Gastrocnemius medialis (tissue), 4 donors: ENCODE measurements at regions not wholly inside any gene's neighbourhood (a gene's known extent, or its start where the extent isn't known, plus 50 kb on each side); places are given as distances from the start of the nearest gene placed in this dataset.
"Not testable (repeated sequence)": the region's sequence is repeated elsewhere in the genome, so short reads cannot be mapped to it uniquely, and the experiment has no call there.

Source experiments
- ATAC-seq, 2 donors: fragments of 150-250 bp; one replicate each; pipeline ENCODE4 v1.9.1; 2016
- DNase-seq, 2 donors: peaks; one replicate each; pipeline ENCODE4 v3.0.0-alpha.2; 2019
- H3K27ac ChIP-seq, 4 donors: fragments of 200-600 bp; sonication (generic); 1 replicate in 1 of 4; 2 replicates in 3 of 4; pipeline ENCODE4 v1.5.1; 2016 to 2018; ENCODE audit warnings: mild to moderate bottlenecking in 2 of 4, moderate library complexity in 1 of 4
- H3K27me3 ChIP-seq, 3 donors: fragments of 200-600 bp; sonication (generic) in 2 of 3; 1 replicate in 1 of 3; 2 replicates in 2 of 3; pipeline versions ENCODE4 v1.5.1 to v1.6.0; 2016 to 2019; ENCODE audit warnings: mild to moderate bottlenecking in 1 of 3, moderate library complexity in 1 of 3
- H3K36me3 ChIP-seq, 2 donors: fragments of 200-600 bp; sonication (generic) in 1 of 2; one replicate each; pipeline ENCODE4 v1.5.1; 2017 to 2018
- H3K4me1 ChIP-seq, 2 donors: fragments of 200-600 bp; sonication (generic) in 1 of 2; one replicate each; pipeline ENCODE4 v1.5.1; 2016 to 2017; ENCODE audit warnings: mild to moderate bottlenecking in 2 of 2
- H3K4me3 ChIP-seq, 4 donors: fragments of 200-600 bp; sonication (generic) in 3 of 4; 1 replicate in 1 of 4; 2 replicates in 3 of 4; pipeline ENCODE4 v1.5.1; 2016 to 2019; ENCODE audit warnings: mild to moderate bottlenecking in 2 of 4
- H3K9me3 ChIP-seq, 3 donors: fragments of 200-600 bp; sonication (generic) in 2 of 3; 1 replicate in 1 of 3; 2 replicates in 2 of 3; pipeline ENCODE4 v1.5.1; 2016 to 2019
- CTCF ChIP-seq, 5 experiments: fragments of 450-650 bp in 3 of 5; fragments of 200-600 bp in 2 of 5; sonication (generic) in 2 of 5; IDR thresholded peaks in 4 of 5; conservative IDR thresholded peaks in 1 of 5; 1 replicate in 4 of 5; 2 replicates in 1 of 5; pipeline ENCODE4 v1.5.1; 2016 to 2019; ENCODE audit warnings: antibody characterized with exemption in 5 of 5, mild to moderate bottlenecking in 3 of 5, moderate library complexity in 3 of 5
- POLR2A ChIP-seq, 2 donors: fragments of 450-650 bp; IDR thresholded peaks; one replicate each; pipeline ENCODE4 v1.6.1; 2017; ENCODE audit warnings: antibody characterized with exemption in 2 of 2, mild to moderate bottlenecking in 2 of 2, moderate library complexity in 2 of 2
- in situ Hi-C, 4 donors: fragments of 200-750 bp; cut with MboI; loops; one replicate each; pipeline versions ENCODE4 v1.15.0 to v1.8.0; 2017; ENCODE audit warnings: low sequenced_read_pairs in 4 of 4
- intact Hi-C: fragments of 100-400 bp; cut with DNase I; formaldehyde crosslinking; loops from one replicate; pipeline ENCODE4 v1.15.1; 2023; ENCODE audit warnings: low total_unique reads

GRCh38 chrX:1002611-1003010, 209.8 kb downstream of the CRLF2 start:
- ATAC-seq: no peak
- no peaks in the 10 kb centered on the region for H3K27me3 ChIP-seq
- intact Hi-C loops: no loop called here
- no peak overlapping the region for H3K4me3 ChIP-seq
- no peaks in the 10 kb centered on the region for H3K9me3 ChIP-seq
- in situ Hi-C loops: no loop called here
- TF ChIP-seq POLR2A (IDR thresholded peaks at IDR 0.05) (no peak), CTCF (IDR thresholded peaks at IDR 0.05 in 4 of 5, conservative IDR thresholded peaks at IDR 0.05 in 1 of 5) (no peak)
- no peak for DNase-seq
- H3K4me1 ChIP-seq: no peaks in the 10 kb centered on the region
- no peaks in the 10 kb centered on the region for H3K36me3 ChIP-seq
- no peak overlapping the region for H3K27ac ChIP-seq

- H3K27ac ChIP-seq: no peak overlapping the region
- ATAC-seq (no peak), DNase-seq (no peak)
- H3K36me3 ChIP-seq: no peaks in the 10 kb centered on the region
- H3K4me1 ChIP-seq: no peaks in the 10 kb centered on the region
- in situ Hi-C loops (loop anchor here in 2 of 4 donors (25.0 kb wide), 2 partner anchors 1340 to 1640 kb away; no protein-coding TSS in a partner anchor), intact Hi-C loops (loop anchor here (10.0 kb wide), 3 partner anchors 397 to 1617 kb away; partner anchors contain the start of genes PPP2R3B and SLC25A6)
- no peaks in the 10 kb centered on the region for H3K9me3 ChIP-seq
- TF ChIP-seq CTCF (IDR thresholded peaks at IDR 0.05 in 4 of 5, conservative IDR thresholded peaks at IDR 0.05 in 1 of 5): no peak
- no peak for TF ChIP-seq POLR2A (IDR thresholded peaks at IDR 0.05)
- no peak overlapping the region for H3K4me3 ChIP-seq
- H3K27me3 ChIP-seq: no peaks in the 10 kb centered on the region
Observed at GRCh38 chrX:997631-998137, 214.8 kb downstream of the CRLF2 start.

GRCh38 chrX:994780-995179, 217.7 kb downstream of the CRLF2 start:
- H3K4me1 ChIP-seq: no peaks in the 10 kb centered on the region
- intact Hi-C loops (loop anchor here (5.0 to 10.0 kb wide), 4 partner anchors 400 to 1620 kb away; partner anchors contain the start of genes AKAP17A, PPP2R3B and SLC25A6), in situ Hi-C loops (loop anchor here in 2 of 4 donors (25.0 kb wide), 2 partner anchors 1343 to 1643 kb away; no protein-coding TSS in a partner anchor)
- H3K4me3 ChIP-seq: no peak overlapping the region
- DNase-seq: no peak
- no peak overlapping the region for H3K27ac ChIP-seq
- no peaks in the 10 kb centered on the region for H3K36me3 ChIP-seq
- H3K27me3 ChIP-seq: no peaks in the 10 kb centered on the region
- ATAC-seq: no peak
- no peaks in the 10 kb centered on the region for H3K9me3 ChIP-seq
- TF ChIP-seq POLR2A (IDR thresholded peaks at IDR 0.05) (no peak), CTCF (IDR thresholded peaks at IDR 0.05 in 4 of 5, conservative IDR thresholded peaks at IDR 0.05 in 1 of 5) (no peak)

- Histone ChIP-seq H3K4me1 (no peaks in the 10 kb centered on the region), H3K4me3 (peak overlapping the region in 3 of 4 donors; percentile 30 to 53 (median 35)), H3K27me3 (no peaks in the 10 kb centered on the region), H3K9me3 (no peaks in the 10 kb centered on the region), H3K36me3 (no peaks in the 10 kb centered on the region), H3K27ac (peak overlapping the region in 3 of 4 donors; percentile 31 to 72 (median 68))
- intact Hi-C loops: loop anchor here (5.0 to 10.0 kb wide), 4 partner anchors 405 to 1625 kb away; partner anchors contain the start of genes AKAP17A, PPP2R3B and SLC25A6
- peak; percentile 74 to 91 for ATAC-seq
- in situ Hi-C loops: loop anchor here in 2 of 4 donors (25.0 kb wide), 2 partner anchors 1347 to 1647 kb away; no protein-coding TSS in a partner anchor
- peak in 1 of 2 donors; percentile 81 for DNase-seq
- TF ChIP-seq POLR2A (IDR thresholded peaks at IDR 0.05) (no peak), CTCF (IDR thresholded peaks at IDR 0.05 in 4 of 5, conservative IDR thresholded peaks at IDR 0.05 in 1 of 5) (no peak)
Observed at GRCh38 chrX:989959-990510, 222.4 kb downstream of the CRLF2 start.

- intact Hi-C loops, H3K9me3 ChIP-seq, H3K4me1 ChIP-seq, ATAC-seq, H3K36me3 ChIP-seq, H3K4me3 ChIP-seq, H3K27ac ChIP-seq, DNase-seq, H3K27me3 ChIP-seq: not testable (repeated sequence)
- in situ Hi-C loops: loop anchor here in 2 of 4 donors (25.0 kb wide), 2 partner anchors 1349 to 1649 kb away; no protein-coding TSS in a partner anchor
Observed at GRCh38 chrX:988530-988929, 223.9 kb downstream of the CRLF2 start.
